Neuron (in vitro differentiated cells): ENCODE measurements at regions not wholly inside any gene's neighbourhood (a gene's known extent, or its start where the extent isn't known, plus 50 kb on each side); places are given as distances from the start of the nearest gene placed in this dataset.

Experiments
- H2AFZ ChIP-seq: one replicate; pipeline ENCODE4 v1.6.1; 2013; ENCODE audit warnings: low read depth, mild to moderate bottlenecking, inconsistent platforms, low read length, moderate library complexity
- H3K27me3 ChIP-seq: one replicate; pipeline ENCODE4 v1.6.1; 2013; ENCODE audit warnings: low read length; ENCODE audit not compliant: insufficient read depth
- H3K36me3 ChIP-seq: one replicate; pipeline ENCODE4 v1.6.1; 2013; ENCODE audit warnings: low read length; ENCODE audit not compliant: insufficient read depth
- H3K4me1 ChIP-seq: one replicate; pipeline ENCODE4 v1.6.1; 2013; ENCODE audit warnings: low read length; ENCODE audit not compliant: insufficient read depth
- H3K4me3 ChIP-seq: 2 replicates; pipeline ENCODE4 v1.5.1; 2013; ENCODE audit warnings: mild to moderate bottlenecking, low read length, moderate library complexity
- H3K9me3 ChIP-seq: one replicate; pipeline ENCODE4 v1.6.1; 2013; ENCODE audit warnings: low read length

DNA sequence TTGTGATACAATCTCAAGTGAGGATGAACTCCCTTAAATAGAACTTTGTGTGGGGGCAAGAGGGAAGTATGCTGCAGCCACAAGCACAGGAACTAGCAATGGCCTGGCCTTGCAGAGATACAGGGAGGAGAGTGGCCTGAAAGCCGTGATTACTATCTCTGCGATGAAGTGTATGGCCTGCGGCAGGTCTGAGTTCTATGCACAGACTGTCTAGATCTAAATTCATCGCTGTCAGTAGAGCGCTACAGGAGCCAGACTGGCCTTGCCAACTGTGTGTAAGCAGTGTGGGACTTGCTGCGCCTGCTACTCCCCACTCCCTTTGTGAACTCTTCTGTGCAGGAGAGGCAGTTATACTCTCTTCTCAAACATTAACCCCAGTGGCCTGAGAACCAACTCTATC lies 997.0 kb downstream of the GRIK2 start:
- no peaks in the 10 kb centered on the region for H3K9me3 ChIP-seq
- H3K27me3 ChIP-seq, result no peaks in the 10 kb centered on the region
- no peak overlapping the region for H3K4me3 ChIP-seq
- H3K36me3 ChIP-seq, result no peaks in the 10 kb centered on the region
- H3K4me1 ChIP-seq, result no peaks in the 10 kb centered on the region
- no peak overlapping the region for H2AFZ ChIP-seq

DNA sequence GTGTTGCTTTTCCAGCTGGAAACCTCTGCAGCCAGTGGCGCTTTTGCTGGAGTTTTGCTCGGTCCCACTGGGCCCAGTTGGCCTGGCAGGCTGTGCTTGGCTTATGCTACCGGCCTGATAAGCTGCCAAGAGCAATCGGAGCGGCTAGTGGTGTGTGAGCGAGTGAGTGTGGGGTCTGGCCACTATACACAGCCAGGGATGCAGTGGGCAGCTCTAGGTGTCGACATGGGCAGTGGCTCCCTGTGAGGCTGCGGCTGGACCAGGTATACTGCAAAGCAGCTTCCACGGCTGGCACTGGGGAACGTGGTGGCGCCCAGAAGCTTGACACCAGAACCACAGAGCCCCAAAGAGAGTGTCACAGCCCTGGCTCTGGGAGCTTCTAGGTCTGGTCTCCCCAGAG lies 996.5 kb downstream of the GRIK2 start:
- no peak overlapping the region for H3K4me3 ChIP-seq

DNA sequence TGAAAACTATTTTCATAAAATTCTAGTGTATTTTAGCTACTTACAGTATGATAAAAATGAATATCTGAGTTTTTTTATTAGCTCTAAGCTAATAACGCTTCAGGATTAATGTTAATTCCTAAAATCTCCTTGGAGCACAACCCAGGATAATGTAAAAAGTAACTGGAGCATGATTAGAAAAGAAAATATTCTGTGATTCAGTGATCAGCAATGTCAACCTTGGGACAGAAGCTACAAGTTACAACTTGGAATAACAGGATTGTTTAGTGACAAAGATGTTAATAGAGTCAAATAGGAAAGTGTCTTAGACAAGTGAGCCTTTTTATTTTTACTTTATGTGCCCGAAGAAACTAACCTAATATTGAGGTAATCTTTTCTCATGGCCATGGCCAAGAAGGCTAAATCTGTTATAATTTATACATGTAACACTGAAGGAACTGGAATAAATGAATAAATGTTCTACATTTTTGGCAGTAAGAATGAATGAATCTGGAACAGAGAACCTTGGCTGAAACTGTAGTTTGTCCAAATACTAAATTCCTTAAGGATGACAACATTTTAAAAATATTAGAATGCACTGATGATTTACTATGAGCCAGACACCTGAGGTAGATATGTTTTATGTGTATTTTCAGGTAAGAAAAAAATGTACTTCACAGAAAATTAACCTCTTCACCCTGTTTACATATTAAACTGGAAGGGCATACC lies 994.0 kb downstream of the GRIK2 start:
- H2AFZ ChIP-seq, result no peak overlapping the region
- no peak overlapping the region for H3K4me3 ChIP-seq
- no peaks in the 10 kb centered on the region for H3K9me3 ChIP-seq
- H3K4me1 ChIP-seq, result no peaks in the 10 kb centered on the region
- H3K27me3 ChIP-seq, result no peaks in the 10 kb centered on the region
- H3K36me3 ChIP-seq, result no peaks in the 10 kb centered on the region

More for the DNA sequence above, 996.5 kb downstream of the GRIK2 start:
- H3K9me3 ChIP-seq, result no peaks in the 10 kb centered on the region
- no peaks in the 10 kb centered on the region for H3K4me1 ChIP-seq
- no peaks in the 10 kb centered on the region for H3K27me3 ChIP-seq
- H2AFZ ChIP-seq, result no peak overlapping the region
- no peaks in the 10 kb centered on the region for H3K36me3 ChIP-seq

DNA sequence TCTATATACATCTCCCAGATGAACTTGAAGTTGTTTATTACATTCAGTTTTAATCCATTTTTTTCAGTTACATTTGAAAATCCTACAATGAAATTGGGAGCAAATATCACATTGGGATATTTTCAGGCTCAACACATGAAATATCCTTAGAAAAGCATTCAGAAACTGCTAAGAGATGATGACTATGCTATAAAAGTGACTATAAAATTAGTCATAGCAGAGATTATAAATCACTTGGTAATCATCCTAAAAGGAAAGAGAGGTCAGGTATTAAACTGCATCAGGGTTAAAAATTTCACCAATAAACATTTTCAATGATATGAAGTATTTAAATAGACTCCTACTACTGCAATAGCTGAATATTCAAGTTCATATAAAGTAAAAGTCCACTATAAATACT lies 987.7 kb downstream of the GRIK2 start:
- H3K36me3 ChIP-seq, result no peaks in the 10 kb centered on the region
- no peaks in the 10 kb centered on the region for H3K4me1 ChIP-seq
- no peaks in the 10 kb centered on the region for H3K27me3 ChIP-seq
- no peak overlapping the region for H3K4me3 ChIP-seq
- no peaks in the 10 kb centered on the region for H3K9me3 ChIP-seq
- H2AFZ ChIP-seq, result no peak overlapping the region

DNA sequence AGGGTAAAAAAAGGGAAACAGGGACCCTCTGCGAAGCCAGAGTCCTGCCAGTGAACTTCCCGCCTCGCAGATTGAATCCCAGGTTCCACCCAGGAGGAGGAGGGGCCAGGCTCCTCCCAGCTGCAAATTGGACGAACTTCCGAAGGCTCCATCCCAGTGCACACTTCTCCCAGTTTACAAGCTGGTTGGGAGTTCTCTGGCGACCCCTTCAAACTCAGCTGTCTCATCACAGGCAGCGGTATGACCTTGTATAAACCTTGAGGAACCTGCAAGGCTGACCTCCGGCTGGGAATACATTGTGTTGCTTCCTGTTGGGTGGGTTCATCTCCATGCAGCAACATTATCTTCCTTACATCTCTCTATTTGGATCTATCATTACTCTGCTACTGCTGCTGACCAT lies 962.7 kb downstream of the GRIK2 start:
- no peaks in the 10 kb centered on the region for H3K4me1 ChIP-seq
- H3K36me3 ChIP-seq, result no peaks in the 10 kb centered on the region
- H3K27me3 ChIP-seq, result no peaks in the 10 kb centered on the region
- H3K4me3 ChIP-seq, result no peak overlapping the region
- H3K9me3 ChIP-seq, result no peaks in the 10 kb centered on the region
- no peak overlapping the region for H2AFZ ChIP-seq

DNA sequence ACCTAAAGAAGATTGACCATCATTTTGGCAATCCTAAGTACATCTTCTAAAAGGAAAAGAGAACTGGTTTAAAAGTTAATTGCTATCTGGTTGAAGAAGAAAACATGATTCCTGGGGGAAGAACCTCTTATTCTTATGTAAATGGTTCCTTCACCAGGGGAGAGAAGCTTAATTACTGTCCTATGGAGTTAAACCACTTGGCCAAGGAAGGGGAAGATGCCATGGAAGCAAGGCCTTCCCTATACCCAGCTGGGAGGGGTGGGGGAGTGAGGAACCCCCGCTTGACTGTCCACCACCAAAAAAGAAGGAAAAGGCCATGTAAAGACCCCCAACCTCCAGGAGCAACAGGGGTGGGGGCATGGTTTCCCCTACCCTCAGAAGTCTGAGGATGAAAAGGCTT lies 962.1 kb downstream of the GRIK2 start:
- H2AFZ ChIP-seq, result no peak overlapping the region
- no peak overlapping the region for H3K4me3 ChIP-seq
- H3K4me1 ChIP-seq, result no peaks in the 10 kb centered on the region
- H3K9me3 ChIP-seq, result no peaks in the 10 kb centered on the region
- no peaks in the 10 kb centered on the region for H3K27me3 ChIP-seq
- no peaks in the 10 kb centered on the region for H3K36me3 ChIP-seq

DNA sequence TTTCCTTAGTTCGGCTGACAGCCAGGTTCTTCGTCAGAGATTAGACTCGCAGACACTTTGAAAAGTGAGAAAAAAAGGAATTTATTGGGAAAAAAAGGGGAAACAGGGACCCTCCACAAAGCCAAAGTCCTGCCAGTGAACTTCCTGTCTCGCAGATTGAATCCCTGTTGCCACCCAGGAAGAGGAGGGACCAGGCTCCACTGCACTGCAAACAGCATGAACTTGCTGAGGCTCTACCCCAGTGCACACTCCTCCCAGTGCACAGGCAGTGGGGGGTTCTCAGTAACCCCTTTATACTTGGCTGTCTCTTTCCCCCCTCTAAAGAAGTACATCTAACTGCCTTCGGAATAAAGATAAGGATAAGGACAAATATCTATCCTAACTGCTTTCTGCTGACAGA lies 959.0 kb downstream of the GRIK2 start:
- Histone ChIP-seq H2AFZ (no peak overlapping the region), H3K36me3 (no peaks in the 10 kb centered on the region), H3K9me3 (no peaks in the 10 kb centered on the region), H3K4me1 (no peaks in the 10 kb centered on the region), H3K27me3 (no peaks in the 10 kb centered on the region), H3K4me3 (no peak overlapping the region)

DNA sequence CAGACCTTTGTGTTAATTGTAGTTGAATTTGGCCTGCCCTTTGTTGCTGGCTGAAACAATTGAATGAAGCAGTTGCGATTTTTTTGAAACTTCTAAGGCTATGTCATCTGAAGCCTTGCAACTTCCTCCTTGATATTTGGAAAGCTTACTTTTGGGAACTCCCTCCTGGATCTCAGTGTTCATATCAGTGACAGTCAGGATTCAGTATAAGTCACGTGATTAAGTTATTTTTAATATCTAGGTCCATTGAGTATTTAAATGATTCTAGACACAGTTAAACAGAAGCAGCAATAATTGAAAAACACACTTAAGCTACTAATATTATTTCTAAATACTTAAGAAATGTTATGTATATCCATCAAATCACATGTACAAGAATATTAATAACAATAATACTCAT lies 951.3 kb downstream of the GRIK2 start:
- Histone ChIP-seq H3K9me3 (no peaks in the 10 kb centered on the region), H3K27me3 (no peaks in the 10 kb centered on the region), H3K4me1 (no peaks in the 10 kb centered on the region), H3K4me3 (no peak overlapping the region), H3K36me3 (no peaks in the 10 kb centered on the region), H2AFZ (no peak overlapping the region)

DNA sequence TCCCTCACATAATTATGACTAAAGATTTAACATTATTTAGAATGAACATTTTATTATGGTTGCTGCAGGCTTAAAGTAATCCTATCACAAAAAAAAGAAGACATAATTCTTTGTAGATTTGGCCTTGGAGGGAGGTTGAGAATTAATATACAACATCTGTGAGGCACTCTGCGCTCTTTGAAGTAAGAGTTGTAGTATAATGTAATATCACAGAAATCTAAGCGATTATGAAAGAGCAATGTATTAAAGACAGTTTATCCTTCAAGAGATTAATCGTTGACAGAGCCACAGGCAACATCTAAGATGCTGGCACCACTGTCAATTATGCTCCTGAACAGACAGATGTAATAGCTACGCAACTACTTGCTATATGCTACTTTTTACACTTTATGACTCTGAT lies 946.8 kb downstream of the GRIK2 start:
- H3K27me3 ChIP-seq, result no peaks in the 10 kb centered on the region
- H3K4me3 ChIP-seq, result no peak overlapping the region
- no peak overlapping the region for H2AFZ ChIP-seq
- H3K9me3 ChIP-seq, result no peaks in the 10 kb centered on the region
- no peaks in the 10 kb centered on the region for H3K4me1 ChIP-seq
- no peaks in the 10 kb centered on the region for H3K36me3 ChIP-seq

DNA sequence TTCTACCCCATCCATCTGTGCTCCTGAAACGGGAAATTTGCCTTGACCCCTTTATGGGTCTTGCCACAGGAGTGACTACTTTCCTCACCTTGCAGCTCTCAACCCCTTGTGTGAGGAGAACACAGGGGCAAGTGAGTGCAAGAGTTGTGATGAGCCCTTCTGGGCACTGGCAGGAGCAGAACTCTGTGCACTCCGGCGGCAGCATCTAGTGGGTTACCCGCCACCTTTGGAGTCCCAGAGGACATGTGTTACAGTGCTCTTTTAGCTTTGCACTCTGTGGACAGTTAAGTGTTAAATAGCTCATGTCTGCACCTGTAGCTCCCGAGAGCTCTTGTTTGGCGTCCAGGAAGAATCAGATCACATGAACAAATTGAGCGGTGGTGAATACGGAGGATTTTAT lies 940.2 kb downstream of the GRIK2 start:
- H3K27me3 ChIP-seq, result no peaks in the 10 kb centered on the region
- no peak overlapping the region for H2AFZ ChIP-seq
- H3K4me1 ChIP-seq, result no peaks in the 10 kb centered on the region
- no peaks in the 10 kb centered on the region for H3K9me3 ChIP-seq
- no peak overlapping the region for H3K4me3 ChIP-seq
- H3K36me3 ChIP-seq, result no peaks in the 10 kb centered on the region

DNA sequence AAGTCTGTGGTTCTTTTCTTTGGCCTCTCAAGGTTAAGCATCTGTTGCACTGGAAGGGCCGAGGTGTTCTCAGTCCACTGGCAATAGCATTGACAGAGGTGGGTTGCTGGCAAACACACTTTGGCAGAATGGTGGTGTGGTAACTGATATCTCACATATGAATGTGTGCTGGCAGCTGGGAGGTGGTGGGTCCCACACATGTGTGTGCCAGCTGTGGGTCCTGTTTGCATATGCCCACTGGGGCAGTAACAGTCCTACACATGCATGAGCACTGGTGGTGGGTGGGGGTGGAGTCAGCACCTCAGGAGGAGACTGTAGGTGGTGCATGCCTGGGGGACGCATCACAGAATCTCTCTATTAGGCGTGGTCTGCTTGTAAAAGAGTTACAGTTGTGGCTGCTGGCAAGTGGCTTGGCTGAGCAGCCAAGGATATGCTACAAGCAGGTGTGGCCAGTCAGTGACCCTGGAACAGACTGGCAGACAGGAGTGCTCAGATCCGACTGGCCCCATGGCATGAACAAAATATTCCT lies 934.3 kb downstream of the GRIK2 start:
- Histone ChIP-seq H3K9me3 (no peaks in the 10 kb centered on the region), H3K36me3 (no peaks in the 10 kb centered on the region), H3K4me3 (no peak overlapping the region), H3K27me3 (no peaks in the 10 kb centered on the region), H2AFZ (no peak overlapping the region), H3K4me1 (no peaks in the 10 kb centered on the region)

DNA sequence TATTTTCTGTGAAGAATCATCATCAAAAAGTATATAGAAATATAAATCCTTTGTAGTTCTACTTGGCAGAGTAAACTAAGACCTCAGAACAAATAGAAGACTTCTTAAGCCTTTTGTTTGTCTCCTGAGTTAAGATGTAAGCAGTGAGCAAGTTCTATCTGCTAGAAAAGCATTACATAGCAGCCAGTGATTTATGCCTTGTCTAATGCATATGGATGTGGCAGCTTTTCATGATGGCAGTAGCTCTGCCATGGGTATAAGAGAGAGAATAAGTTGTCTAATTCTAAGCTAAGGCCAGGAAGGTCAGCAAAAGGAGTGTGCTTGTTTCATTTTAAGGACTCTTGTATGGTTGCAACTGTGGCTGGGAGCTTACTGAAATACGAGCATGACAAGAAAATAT lies 920.2 kb downstream of the GRIK2 start:
- Histone ChIP-seq H3K9me3 (no peaks in the 10 kb centered on the region), H3K27me3 (no peaks in the 10 kb centered on the region), H3K4me1 (no peaks in the 10 kb centered on the region), H3K36me3 (no peaks in the 10 kb centered on the region), H2AFZ (no peak overlapping the region), H3K4me3 (no peak overlapping the region)

DNA sequence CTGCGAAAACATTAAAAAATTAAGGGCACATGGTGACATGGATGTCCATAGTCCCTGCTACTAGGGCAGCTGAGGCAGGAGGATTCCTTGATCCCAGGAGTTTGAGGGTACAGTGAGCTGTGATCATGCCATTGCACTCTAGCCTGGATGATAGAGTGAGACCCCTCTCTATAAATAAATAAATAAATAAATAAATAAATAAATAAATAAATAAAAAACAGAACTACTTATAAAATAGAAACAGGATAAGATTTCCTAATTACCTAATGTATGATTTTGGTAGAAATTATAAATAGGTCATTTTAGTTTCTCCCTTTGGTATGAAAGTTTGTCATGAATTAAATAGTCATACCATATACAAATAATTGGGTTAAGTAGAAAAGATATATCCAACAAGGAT lies 916.2 kb downstream of the GRIK2 start:
- no peaks in the 10 kb centered on the region for H3K27me3 ChIP-seq
- no peak overlapping the region for H3K4me3 ChIP-seq
- no peaks in the 10 kb centered on the region for H3K9me3 ChIP-seq
- H3K4me1 ChIP-seq, result no peaks in the 10 kb centered on the region
- H3K36me3 ChIP-seq, result no peaks in the 10 kb centered on the region
- no peak overlapping the region for H2AFZ ChIP-seq

DNA sequence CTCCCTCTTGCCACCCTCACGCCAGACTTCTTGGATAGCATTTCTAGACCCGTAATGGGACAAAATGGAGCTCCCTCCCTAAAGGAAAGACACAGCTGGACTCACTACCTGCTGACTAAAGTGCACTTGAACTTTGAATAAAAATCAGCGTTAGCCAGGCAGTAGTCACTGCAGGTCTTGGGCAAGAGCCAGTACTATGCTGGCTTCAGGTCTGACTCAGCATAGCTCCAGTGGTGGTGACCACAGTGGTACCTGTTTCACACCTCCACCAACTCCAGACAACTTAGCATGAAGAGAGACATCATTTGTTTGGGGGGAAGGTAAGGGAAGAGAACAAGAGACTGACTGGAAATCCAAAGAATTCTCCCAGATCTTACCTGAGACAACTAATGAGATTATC lies 906.8 kb downstream of the GRIK2 start:
- Histone ChIP-seq H2AFZ (no peak overlapping the region), H3K4me3 (no peak overlapping the region), H3K36me3 (no peaks in the 10 kb centered on the region), H3K9me3 (no peaks in the 10 kb centered on the region), H3K4me1 (no peaks in the 10 kb centered on the region), H3K27me3 (no peaks in the 10 kb centered on the region)
